AG04450 (cell line): ENCODE measurements at regions not wholly inside any gene's neighbourhood (a gene's known extent, or its start where the extent isn't known, plus 50 kb on each side); places are given as distances from the start of the nearest gene placed in this dataset.

Experiments used
- CTCF ChIA-PET: fragments of 300-600, 350-600 bp; formaldehyde crosslinking; extraction: SDS; loops from one replicate; lab custom pipeline; 2022; ENCODE audit warnings: antibody characterized with exemption, inconsistent platforms; lab: Charles Lee
- POLR2A ChIA-PET: fragments of 350-600 bp; formaldehyde crosslinking; extraction: SDS; loops from one replicate; lab custom pipeline; 2021; ENCODE audit warnings: antibody characterized with exemption, inconsistent platforms; lab: Yijun Ruan, JAX
- DNase-seq: peaks from one replicate; pipeline ENCODE4 v3.0.0-alpha.2; 2011; ENCODE audit warnings: low read depth, low spot score
- H3K27ac ChIP-seq: one replicate; pipeline ENCODE4 v1.5.1; 2012; ENCODE audit warnings: low read depth, low read length, control low read depth
- H3K27me3 ChIP-seq: one replicate; pipeline ENCODE4 v1.6.0; 2012; ENCODE audit warnings: low read length; ENCODE audit not compliant: control insufficient read depth, insufficient read depth
- H3K4me3 ChIP-seq: 2 replicates; pipeline ENCODE4 v1.5.1; 2011; ENCODE audit warnings: mild to moderate bottlenecking, low read depth, low read length, control low read depth
- H3K9me3 ChIP-seq: 2 replicates; pipeline ENCODE4 v1.5.1; 2012; ENCODE audit warnings: low read length; ENCODE audit not compliant: control insufficient read depth, insufficient read depth
- TF ChIP-seq, protein P1 (sequence below): IDR thresholded peaks from 2 replicates; pipeline ENCODE4 v1.5.1; 2011; ENCODE audit warnings: low read depth, low read length, control low read depth, inconsistent platforms

DNA sequence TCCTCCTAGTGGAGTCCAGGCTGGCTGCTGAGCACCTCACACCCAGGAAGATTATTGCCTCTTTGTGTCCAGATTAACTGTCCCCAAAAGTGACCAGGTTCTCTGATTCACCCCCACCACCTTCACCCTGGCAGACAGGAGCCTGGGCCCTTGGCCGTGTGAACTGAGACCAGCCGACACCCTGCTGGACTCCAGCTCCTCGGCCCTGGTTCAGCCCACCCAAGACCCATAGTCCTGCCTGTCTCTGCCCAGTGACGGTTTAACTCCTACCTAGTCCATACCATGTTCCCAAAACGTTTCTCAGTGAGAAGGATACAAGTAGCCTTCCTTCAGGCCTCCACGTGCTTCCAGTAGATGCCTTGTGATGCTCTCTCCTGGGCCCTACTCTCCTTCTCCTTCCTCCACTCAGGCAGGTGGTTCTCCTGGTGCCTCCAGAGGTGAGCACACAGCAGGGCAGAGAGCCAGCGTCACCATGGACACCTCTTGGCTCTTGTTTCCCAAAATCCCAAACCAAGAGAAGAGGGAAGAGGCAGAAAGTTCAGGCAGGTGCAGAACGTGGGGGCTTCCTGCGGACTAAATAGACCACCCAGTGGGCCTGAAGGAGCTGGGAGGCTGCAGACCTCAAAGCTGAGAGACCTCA lies 134.4 kb upstream of the CST7 start:
- Histone ChIP-seq H3K9me3 (peaks cover 4% of the 10 kb centered on the region; the same call in 1 of the 2 replicates), H3K27ac (no peak overlapping the region), H3K27me3 (no peaks in the 10 kb centered on the region), H3K4me3 (no peak overlapping the region)
- ChIA-PET CTCF (no interaction called here), POLR2A (no interaction called here)
- TF ChIP-seq, protein P1, sequence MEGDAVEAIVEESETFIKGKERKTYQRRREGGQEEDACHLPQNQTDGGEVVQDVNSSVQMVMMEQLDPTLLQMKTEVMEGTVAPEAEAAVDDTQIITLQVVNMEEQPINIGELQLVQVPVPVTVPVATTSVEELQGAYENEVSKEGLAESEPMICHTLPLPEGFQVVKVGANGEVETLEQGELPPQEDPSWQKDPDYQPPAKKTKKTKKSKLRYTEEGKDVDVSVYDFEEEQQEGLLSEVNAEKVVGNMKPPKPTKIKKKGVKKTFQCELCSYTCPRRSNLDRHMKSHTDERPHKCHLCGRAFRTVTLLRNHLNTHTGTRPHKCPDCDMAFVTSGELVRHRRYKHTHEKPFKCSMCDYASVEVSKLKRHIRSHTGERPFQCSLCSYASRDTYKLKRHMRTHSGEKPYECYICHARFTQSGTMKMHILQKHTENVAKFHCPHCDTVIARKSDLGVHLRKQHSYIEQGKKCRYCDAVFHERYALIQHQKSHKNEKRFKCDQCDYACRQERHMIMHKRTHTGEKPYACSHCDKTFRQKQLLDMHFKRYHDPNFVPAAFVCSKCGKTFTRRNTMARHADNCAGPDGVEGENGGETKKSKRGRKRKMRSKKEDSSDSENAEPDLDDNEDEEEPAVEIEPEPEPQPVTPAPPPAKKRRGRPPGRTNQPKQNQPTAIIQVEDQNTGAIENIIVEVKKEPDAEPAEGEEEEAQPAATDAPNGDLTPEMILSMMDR: no peak
- no peak for DNase-seq

DNA sequence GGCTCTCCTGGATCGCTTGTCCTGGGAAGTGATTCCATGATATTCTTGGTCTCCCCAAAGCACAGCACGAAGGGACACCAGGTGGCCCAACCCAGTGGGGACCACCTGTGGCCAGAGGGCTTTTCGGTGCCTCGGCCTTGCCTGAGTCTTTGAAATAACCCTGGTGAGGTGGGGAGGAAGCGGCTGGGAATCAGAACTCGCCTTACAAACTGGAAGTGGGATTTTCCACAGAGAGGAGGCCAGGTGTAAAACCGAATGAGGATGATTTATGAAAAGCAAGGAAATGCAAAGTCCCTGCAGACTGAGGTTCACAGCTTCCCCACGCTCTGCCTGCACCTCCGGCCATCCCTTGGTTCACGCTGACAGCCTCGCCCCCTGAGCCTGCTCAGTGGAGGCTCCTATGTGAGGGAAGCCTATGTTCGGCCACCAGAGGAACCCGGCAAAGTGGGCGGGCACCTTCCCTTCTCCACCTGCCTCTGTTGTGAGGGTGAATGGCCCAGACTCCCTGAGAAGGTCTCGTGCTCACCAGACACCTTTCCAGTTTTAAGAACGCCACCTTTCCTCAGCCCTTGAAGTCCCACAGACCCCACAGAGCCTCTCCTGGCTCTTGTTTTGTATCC lies 133.8 kb upstream of the CST7 start:
- Histone ChIP-seq H3K4me3 (no peak overlapping the region), H3K27me3 (no peaks in the 10 kb centered on the region), H3K9me3 (peaks cover 4% of the 10 kb centered on the region; the same call in 1 of the 2 replicates), H3K27ac (no peak overlapping the region)
- no peak for DNase-seq
- ChIA-PET POLR2A (no interaction called here), CTCF (no interaction called here)
- TF ChIP-seq, protein P1: no peak

DNA sequence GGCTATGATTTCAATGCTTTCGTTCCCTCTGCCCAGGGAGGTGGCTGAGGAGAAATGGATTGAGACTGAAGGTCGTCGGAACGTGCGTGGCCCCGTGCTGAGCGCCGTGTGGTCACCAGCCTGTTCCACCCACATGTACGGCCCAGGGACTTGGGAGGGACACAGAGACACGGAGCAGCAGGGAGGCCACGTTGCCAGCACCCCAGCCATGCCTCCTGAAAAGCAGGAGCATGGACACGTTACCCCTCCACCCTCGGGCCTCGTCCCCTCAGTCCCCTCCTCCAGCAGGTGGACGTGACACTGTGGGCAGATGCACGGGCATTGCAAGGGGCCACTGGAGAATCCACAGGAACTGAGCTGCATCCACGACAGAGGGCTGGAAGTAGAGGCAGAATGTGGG lies 133.1 kb upstream of the CST7 start:
- DNase-seq: no peak
- Histone ChIP-seq H3K27me3 (no peaks in the 10 kb centered on the region), H3K4me3 (no peak overlapping the region), H3K9me3 (peaks cover 4% of the 10 kb centered on the region; the same call in 1 of the 2 replicates), H3K27ac (no peak overlapping the region)
- TF ChIP-seq, protein P1: no peak
- ChIA-PET POLR2A (no interaction called here), CTCF (no interaction called here)

DNA sequence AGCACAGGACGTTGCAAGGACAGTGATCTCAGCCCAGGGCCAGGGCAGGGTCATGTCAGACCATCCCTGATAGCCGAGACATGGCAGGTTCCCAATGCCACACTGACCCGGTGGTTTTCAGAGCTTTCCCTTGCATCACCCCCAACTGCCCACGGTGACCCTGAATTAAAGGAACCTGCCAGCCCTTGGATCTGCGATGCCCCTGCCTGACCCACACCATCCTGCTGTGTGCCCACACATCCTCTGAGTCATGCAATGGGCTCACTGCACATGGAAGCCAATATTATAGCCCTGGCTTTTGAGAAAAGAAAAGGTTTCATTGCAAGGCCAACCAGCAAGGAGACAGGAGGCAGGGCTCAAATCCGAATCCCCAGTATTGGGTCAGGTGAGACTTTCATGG lies 132.6 kb upstream of the CST7 start:
- ChIA-PET POLR2A (no interaction called here), CTCF (no interaction called here)
- no peaks in the 10 kb centered on the region for H3K27me3 ChIP-seq
- no peak overlapping the region for H3K4me3 ChIP-seq
- H3K27ac ChIP-seq: no peak overlapping the region
- DNase-seq: no peak
- H3K9me3 ChIP-seq: peaks cover 4% of the 10 kb centered on the region; the same call in 1 of the 2 replicates
- TF ChIP-seq, protein P1: no peak

DNA sequence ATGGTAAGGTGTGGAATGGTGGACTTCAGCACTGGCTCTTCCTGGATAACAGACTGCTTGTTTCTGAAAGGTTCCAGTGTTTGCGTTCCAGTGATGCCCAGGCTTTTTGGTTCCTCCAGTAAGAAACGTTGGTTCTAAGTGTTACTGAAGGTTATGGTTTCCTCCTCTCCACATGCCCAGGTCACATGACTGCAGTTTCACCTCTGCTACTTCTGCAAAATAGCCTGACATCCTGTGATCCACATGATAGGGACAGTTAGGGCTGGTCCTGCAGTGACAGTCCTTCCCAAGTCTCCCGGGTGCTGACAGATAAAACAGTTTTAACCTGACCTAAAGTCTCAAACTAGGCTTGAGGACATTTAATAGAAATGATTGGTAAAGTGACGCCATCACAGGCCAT lies 132.2 kb upstream of the CST7 start:
- no peak for DNase-seq
- H3K9me3 ChIP-seq: peaks cover 4% of the 10 kb centered on the region; the same call in 1 of the 2 replicates
- H3K4me3 ChIP-seq: no peak overlapping the region
- TF ChIP-seq, protein P1: no peak
- H3K27me3 ChIP-seq: no peaks in the 10 kb centered on the region
- ChIA-PET CTCF (no interaction called here), POLR2A (no interaction called here)
- no peak overlapping the region for H3K27ac ChIP-seq
